ENCODE measurements at regions not wholly inside any gene's neighbourhood (a gene's known extent, or its start where the extent isn't known, plus 50 kb on each side); places are given as distances from the start of the nearest gene placed in this dataset.

- TF ChIP-seq CTCF (conservative IDR thresholded peaks at IDR 0.05) = no peak
- TF ChIP-seq ZFX (IDR thresholded peaks at IDR 0.05) = no peak
- no peak overlapping the region for H3K27ac ChIP-seq
These were observed 249.4 kb downstream of the LOXHD1 start for GRCh38 chr18:46407486-46408166.

- TF ChIP-seq ZFX (IDR thresholded peaks at IDR 0.05) (no peak), CTCF (conservative IDR thresholded peaks at IDR 0.05) (no peak)
- no peak overlapping the region for H3K27ac ChIP-seq
These were observed 248.6 kb downstream of the LOXHD1 start for GRCh38 chr18:46408334-46408987.

GRCh38 chr18:46411191-46411828 is 245.7 kb downstream of the LOXHD1 start:
- no peak for TF ChIP-seq ZFX (IDR thresholded peaks at IDR 0.05)
- TF ChIP-seq CTCF (conservative IDR thresholded peaks at IDR 0.05) = no peak
- H3K27ac ChIP-seq = no peak overlapping the region

GRCh38 chr18:46411867-46412690 is 244.9 kb downstream of the LOXHD1 start:
- H3K27ac ChIP-seq = no peak overlapping the region
- TF ChIP-seq CTCF (conservative IDR thresholded peaks at IDR 0.05) (no peak), ZFX (IDR thresholded peaks at IDR 0.05) (no peak)

DNA sequence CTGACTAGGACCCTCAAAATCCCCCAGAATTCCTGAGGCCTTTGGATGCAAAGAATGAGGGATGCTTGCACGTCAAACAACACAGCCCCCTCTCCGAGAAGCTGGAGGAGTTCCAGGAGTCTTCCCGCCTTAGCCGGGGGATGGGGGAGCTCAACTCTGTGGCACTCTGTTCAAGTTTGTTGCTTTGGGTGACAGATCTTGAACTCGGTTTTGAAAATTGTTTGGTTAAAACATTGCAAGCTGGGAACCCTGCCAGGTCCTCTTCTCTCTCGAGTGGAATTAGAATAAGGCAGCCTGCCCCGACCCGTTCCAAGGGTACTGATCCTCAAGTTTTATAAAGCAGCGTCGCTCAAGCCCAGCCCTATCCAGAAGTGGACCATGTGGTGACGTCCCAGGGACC is 244.1 kb downstream of the LOXHD1 start:
- H3K27ac ChIP-seq = no peak overlapping the region
- no peak for TF ChIP-seq ZFX (IDR thresholded peaks at IDR 0.05)
- no peak for TF ChIP-seq CTCF (conservative IDR thresholded peaks at IDR 0.05)

- TF ChIP-seq ZFX (IDR thresholded peaks at IDR 0.05) (no peak), CTCF (conservative IDR thresholded peaks at IDR 0.05) (no peak)
- no peak overlapping the region for H3K27ac ChIP-seq
These were observed 243.3 kb downstream of the LOXHD1 start for GRCh38 chr18:46413684-46414083.

Data from C4-2B (cell line).